Fibroblast of skin of back (primary cell): ENCODE measurements at regions not wholly inside any gene's neighbourhood (a gene's known extent, or its start where the extent isn't known, plus 50 kb on each side); places are given as distances from the start of the nearest gene placed in this dataset.
"Not testable (repeated sequence)": the region's sequence is repeated elsewhere in the genome, so short reads cannot be mapped to it uniquely, and the experiment has no call there.

Experiments used
- DNase-seq: peaks from one replicate; pipeline ENCODE4 v3.0.0-alpha.2; 2013

DNA sequence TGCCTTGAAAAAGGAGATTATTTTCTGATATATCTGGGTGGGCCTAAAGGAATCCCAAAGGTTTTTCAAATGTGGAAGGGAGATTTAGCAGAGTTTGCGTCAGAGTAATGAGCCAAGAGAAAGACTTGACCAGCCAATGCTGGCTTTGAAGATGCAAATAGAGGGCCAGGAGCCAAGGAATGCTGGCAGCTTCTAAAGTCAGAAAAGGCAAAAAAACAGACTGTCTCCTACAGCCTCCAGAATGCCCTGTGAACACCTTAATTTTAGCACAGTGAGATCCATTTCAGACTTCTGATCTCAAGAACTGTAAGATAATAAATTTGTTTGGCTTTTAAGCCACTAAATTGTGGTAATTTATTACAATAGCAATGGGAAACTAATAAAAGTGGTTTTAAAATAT, 122.6 kb upstream of the FREM1 start:
- DNase-seq, result no peak

DNA sequence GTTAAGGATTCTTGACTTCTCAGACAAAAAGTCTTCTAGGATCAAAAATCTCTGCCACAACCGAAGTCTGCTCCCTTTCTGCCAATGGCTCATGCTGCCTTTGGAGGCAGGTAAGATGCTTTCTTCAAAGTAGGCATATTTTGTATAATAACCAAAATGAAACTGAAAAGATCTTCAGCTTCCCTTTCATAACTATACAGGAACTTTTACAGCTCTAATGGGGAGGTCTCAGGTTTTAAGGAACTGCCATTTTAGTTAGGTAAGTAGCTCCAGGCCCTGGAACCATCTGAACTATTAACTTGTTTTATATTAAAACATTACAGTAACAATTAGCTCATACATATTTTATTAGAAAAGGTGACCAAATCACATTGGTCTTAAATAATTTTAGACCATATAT, 110.9 kb upstream of the FREM1 start:
- DNase-seq, result no peak

DNA sequence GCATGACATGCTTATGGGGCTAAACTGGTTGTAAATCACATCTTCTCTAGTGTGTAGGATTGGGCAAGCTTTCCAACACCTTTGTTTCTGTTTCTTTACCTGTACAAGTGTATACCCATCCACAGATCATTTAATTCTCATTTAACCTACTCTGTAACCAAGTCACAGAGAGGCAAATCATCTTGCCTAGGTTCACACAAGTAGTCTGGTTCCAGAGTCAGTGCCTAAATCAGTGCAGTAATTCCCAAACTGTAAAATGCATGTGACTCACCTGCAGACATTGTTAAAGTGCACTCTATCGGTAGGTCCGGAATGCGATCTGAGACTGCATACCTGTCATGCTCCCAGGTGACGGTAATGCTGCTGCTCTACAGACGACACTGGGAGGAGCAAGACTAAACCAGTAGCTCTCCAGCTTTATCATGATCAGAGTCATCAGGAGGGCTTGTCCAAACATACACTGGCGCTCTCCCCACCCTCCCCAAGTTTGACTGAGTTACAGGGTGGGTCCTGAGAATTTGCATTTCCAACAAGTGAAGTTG, 107.9 kb upstream of the FREM1 start:
- DNase-seq, result no peak

DNA sequence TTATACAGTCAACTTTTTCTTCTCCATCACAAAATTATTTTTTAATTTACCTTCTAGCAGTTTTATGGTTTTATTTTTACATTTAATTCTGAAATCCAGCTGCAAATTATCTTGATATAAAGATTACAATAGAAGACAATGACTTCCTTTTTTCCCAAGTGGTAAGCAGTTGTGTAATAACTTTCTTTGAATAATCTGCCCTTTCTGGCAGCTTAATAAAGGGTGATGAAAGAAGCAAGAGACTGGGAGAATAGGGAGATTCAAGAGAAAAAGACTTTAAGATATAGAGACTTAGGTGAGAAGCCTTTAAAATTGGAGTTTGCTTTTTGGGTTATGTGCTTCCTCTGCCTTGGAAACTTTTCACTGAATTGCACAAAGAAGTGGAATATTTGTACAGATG, 100.4 kb upstream of the FREM1 start:
- DNase-seq, result no peak

DNA sequence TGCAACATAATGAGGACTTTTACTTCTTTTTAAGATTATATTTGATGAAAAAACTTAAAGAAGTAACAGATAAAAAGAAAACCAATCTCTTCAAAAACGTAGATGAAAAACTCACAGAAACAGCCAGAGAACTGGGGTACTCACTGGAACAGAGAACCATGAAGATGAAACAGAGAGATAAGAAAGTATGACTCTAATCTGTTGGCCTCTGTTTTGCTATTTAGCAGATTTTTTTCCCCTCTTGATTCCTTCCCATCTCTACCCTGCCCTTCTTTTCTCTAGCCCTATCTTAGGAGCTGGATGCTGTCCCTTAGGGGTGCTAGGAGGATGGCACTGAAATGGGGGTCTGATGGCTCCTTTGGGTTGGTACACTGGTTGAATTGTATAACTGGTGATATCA, 97.5 kb upstream of the FREM1 start:
- DNase-seq, result no peak

DNA sequence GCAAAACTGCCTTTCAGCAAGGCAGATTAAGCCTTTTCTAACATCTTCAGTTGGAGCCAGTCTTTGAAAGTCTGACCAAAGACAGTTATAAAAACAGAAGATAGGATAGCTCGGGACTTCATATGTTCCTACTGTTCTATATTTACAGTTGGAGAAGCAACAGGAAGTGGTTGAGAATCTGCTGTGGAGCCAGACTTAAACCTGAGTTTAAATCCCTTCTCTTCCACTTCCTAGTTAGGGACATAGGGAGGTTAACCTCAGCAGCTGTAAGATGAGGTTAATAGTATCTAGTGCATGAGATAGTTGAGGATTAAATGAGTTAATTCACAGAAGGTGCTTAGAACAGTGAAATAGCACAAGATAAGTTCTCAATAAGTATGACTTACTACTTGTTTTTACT, 84.5 kb upstream of the FREM1 start:
- DNase-seq, result no peak

DNA sequence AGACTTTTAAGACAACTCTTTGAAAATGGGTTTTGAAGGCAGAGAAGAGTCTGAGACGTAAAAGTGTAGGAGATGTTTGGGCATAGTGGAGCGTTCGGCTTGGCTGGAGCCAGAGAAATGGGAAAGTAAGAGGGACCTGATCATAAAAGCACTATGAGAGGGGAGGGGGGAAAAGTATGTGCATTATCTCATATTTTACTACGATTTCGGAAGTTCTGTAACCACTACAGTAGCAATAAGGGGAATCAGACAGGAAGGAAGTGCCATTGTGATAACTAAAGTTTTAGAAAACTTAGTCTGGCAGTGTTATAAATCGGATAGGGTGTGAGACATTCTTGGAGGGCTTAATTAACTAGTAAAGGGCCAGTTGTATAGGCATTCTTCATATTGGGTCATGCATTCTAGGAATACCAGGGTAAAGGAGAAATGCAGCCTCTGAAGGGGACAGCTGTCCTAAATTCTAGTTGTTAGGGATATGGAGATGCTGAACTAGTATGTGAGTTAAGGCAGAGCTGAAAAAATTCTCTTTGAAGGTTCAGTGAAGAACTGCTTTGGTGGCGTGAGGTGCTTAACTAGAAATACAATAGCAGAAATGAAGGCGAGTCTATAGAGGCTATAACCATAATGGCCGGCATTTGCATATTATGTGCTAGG, 83.8 kb upstream of the FREM1 start:
- peak; percentile 6 for DNase-seq

DNA sequence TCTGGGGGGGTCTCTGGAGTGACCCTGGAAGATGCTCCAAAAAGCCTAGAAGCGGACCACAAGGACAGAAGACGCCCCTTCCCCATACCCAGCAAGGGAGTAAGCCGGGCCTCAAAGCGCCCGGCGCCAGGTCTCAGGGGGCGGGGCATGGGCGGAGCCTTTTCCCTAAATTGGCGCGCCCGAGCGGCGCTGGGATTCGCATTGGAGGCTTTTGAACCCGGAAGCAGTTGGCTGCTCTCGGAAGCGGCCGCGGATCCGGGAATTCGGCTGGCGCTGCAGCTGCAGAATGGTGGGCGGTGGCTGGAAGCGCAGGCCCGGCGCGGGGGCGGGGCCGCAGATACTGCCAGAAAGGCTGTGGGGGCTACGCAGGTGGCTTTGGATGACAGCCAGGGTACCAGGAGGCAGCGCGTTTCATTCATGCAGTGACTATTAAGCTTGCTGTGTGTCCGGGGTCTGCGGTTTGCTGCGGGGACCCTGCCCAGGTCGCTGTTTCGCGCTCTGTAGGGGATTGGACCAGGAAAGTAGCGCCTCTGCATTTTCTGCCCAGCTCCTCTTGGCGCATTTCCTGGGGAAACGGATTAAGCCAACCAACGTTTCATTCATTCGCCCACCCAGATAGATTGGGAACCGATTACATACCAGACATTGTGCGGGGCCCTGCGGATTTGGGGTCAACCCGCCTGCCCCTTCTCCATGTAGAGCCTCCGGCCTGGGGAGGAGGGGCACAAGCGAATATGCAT, 83.0 kb upstream of the FREM1 start:
- peak; percentile 90 for DNase-seq

DNA sequence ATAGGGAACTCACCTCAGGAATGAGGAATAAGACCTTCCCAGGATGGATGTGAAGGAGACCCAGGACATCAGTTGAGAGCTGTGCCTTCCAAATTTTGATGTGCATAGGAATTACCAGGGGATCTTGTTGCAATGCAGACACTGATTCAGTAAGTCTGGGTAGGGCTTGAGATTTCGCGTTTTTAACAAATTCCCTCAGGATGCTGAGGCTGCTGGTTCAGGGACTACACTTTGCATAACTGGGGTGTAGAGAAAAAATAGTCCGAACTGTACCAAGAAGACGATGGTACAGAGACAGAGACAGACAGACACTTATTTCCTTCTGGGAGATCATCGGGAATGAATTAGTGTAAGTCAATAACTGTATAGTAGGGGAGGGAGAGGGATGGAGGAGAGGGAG, 82.3 kb upstream of the FREM1 start:
- DNase-seq, result peak; percentile 1

DNA sequence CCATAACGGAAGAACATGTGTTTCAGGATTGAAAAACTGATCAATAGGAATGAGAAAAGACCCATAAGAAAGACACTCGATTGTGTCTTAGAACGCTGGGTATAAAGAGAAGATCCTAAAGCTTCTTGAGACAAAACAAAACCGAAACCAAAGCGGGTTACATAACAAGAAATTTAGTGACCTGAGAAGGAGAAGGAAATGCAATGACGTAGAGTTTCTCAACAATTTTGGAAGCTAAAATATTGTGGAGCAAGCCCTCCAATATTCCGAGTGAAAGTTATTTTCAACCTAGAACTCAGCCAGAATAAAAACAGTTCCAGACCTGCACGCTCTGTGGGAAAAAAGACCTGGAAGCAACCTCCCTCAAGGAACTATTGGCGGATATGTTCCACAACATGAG, 81.9 kb upstream of the FREM1 start:
- DNase-seq, result peak; percentile 13

DNA sequence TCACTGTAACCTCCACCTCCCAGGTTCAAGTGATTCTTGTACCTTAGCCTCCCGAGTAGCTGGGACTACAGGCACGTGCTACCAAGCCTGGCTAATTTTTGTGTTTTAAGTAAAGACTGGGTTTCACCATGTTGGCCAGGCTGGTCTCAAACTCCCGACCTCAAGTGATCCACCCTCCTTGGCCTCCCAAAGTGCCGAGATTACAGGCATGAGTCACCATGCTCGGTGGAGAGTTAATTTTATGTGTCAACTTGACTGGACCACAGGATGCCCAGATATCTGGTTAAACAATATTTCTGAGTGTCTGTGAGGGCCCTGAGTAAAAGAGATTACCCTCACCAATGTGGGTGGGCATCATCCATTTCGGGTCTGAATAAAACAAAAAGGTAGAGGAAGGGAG, 80.4 kb upstream of the FREM1 start:
- peak; percentile 6 for DNase-seq

DNA sequence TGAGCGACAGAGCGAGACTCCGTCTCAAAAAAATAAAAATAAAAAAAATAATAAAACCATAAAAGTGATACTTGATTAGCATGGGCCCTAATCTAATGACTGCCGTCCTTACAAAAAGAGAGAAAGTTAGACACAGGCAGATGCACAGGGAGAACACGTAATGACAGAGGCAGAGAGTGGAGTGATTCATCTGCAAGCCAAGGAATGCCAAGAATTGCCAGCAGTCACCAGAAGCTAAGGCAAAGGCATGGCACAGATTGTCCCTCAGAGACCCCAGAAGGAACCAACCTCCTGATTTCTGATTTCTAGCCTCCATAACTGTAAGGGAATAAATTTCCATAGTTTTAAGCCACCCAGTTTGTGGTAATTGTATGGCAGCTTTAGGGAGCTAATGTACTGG, 79.6 kb upstream of the FREM1 start:
- DNase-seq, result peak; percentile 36

DNA sequence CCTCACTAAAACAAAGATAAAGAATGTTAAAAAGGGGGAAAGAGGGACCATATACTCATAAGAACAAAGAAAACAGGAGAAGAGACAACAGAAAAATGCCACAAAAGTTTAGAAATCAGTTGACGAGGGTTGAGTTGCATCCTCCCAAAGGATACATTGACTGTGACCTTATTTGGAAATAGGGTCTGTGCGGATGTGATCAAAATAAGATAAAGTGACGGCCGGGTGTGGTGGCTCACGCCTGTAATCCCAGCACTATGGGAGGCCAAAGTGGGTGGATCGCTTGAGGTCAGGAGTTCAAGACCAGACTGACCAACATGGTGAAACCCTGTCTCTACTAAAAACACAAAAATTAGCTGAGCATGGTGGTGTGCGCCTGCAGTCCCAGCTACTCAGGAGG, 79.1 kb upstream of the FREM1 start:
- not testable (repeated sequence) for DNase-seq

DNA sequence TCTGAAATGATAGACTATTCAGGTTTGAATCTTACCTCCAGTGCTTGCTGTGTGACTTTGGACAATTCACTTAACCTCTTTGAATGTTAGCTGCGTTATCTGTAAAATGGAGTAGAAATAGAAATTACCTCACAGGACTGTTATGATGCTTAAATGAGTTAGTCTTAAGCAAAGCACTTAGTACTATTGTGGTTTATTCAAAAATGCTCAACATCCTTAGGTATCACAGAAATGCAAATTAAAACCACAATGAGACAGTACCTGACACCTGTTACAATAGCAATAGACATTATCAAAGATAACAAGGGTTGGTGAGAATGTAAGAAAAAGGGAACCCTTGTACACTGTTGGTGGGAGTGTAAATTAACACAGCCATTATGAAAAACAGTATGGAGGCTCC, 77.6 kb upstream of the FREM1 start:
- no peak for DNase-seq

DNA sequence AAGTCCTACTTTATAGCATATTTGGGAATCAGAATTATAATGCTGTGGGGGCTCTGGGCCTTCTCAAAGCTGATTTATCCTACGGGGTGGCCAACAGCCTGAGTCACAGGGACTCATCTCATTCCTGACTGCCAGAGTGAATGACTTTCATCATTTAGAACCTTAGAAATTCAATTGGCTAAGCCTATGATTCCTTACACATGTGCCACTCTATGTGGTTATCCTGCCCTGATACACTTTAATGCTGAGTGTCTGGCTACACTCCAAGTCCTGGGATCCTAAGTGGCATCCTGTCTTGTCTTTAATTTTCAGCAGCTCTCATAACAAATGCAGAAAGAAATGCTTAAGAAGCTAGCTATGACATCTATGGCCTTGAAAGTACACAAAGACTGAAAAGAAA, 75.2 kb upstream of the FREM1 start:
- DNase-seq, result peak; percentile 34

DNA sequence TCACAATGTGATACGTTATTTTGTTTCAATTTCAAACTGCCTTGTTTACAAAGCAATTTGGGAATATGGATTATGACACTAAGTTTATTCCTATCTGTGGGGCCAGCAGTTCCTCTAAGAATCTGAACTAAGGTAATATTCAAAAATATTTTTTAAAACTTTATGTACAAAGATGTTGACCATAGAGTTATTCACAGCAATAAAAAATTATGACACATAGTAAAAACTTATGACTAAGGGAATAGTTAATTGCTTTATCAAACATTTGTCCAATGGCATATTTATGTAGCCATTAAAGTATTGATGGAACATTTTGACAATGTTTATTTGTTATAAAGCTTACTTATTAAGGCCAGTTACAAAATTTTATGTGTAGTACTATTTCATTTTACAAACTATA, 73.4 kb upstream of the FREM1 start:
- no peak for DNase-seq

DNA sequence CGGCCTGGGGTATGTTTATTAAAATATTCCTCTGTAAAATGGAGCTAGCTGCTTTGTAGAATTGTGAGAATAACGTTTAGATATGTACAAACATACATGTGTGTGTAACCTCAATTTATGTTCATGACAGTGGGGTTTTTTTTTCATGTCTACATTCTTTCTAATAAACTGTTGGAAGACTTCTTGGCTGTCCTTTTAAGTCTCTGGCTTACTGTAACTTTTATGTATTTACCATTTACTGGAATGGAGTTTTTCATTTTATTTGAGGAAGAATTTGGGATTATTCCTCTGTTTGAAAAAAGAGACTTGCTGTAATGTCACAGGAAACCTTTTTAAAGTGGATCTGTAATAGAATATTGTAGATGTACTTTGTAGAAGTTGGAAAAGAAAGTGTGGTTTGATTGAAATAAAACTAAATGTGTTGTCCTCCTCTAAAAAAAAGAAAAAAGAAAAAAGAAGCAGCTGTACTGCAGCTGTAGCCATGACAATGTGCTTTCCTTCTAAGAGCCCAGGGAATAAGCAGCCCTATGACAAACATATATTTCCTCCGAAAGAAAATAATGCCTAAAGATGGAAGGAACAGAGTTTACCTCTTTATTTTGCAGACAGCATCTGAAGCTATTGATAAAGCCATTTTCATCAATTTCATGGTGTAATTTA, 71.2 kb upstream of the FREM1 start:
- DNase-seq, result no peak

DNA sequence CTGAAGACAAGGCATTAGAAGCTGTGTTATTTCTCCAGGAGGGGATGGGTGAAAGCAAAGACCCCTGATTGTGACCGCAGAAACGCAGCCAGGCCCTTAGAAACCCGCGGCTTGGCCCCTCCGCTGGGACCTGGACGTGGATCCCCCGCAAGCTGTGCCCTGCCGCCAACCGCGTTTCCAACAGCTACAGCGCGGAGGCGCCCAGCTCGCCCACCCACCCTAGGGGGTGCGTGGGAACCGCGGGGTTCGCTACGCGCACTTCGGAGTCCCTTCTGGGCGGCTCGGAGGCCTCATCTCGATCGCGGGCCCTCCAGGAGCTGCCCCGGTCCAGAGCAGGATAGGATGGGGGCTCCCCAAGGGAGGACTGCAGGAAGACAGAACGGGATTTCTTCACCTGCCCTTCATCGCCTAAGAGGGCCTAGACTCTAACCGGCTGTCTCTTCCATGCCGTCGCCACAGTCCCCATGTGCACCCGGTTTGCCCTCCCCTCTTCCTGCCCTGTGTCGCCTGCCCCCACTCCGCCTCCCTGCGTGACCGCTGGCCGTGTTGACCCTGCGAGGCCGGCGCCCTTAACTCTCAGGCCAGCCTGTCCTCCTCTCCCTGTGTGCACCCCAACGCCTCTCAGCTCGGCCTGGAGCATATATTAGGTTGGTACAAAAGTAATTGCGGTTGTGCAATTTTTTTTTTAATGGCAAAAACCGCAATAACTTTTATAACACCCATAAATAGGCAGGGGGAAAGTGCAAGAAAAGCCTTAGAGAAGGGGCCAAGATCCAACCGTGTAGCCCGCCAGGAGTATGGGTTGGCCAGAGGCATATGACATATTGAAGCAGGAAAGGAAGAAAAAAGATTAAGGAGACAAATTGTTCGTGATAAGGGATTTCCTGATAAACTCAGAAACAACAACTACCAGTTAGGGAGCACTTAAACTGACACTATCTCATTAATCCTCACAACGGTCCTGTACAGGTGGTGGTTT, 68.1 kb upstream of the FREM1 start:
- DNase-seq, result no peak

DNA sequence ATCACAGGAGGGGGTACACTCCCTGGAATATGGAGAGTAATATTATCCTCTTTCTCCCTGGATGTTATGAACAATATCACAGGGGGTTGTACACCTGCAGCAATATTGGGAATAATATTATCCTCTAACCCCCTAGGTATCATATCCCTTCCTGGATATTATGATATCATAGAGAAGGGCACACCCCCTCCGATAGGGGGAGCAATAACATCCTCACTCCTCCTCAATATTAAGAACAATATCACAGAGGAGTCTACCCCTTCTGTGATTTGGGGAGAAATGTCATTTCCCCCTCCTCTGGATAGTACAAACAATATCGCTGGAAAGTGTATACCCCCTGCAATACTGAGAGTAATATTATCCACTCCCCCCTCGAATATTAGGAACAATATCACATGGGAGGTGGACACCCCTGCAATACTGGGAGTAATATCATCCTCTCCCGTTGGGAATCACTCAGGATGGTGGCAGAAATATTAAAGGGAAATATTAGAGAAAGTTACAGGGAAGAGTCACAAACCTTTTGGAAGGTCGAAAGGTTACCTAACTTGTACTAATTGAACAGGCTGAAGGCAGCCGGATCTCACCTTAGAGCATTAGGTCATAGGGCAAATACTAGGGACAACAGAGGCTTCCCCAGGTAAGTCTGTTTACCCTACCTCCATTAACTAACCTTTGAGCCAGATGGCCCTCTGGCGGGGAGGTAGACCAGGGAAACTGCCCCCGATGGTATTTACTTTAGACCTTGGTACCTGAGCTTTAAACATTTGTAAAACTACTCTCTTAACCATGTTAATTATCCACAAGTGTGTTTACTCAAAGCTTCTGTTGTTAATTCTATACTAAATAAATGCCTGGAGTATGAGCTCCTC, 57.5 kb upstream of the FREM1 start:
- DNase-seq, result no peak

DNA sequence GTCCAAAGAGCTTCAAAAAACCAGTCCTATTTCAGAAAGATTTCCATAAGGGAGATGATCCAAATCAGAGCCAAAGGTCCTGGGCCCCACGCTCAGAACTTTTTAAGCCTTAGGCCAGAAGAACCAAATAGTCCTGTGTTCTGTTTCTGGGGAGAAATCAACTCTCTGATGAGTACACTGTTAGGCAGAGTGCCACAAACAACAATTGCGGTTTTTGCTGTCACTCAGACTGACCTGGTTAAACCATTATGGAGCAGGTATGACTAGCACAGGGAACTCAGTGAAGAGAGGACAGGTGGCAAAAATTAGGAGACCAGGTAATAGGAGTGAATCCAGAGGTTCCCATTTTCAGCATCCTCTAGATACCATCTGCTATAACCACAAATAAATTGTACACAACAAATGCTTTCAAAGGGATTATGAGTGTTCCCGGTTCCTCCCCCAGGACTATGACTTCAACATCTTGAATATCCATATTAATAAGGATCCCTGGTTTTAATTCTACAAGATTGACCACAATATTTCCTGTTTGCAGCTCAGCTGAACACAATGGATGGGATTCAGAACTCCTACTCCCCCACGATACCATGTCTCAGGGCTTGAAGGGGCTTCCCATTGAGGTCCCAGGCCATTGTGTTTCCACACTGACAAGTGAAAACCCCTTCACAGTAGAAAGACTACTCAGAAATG, 52.1 kb upstream of the FREM1 start:
- peak; percentile 1 for DNase-seq
